ENCODE measurements at regions not wholly inside any gene's neighbourhood (a gene's known extent, or its start where the extent isn't known, plus 50 kb on each side); places are given as distances from the start of the nearest gene placed in this dataset.
A peak's percentile ranks its signal among the peaks of the same experiment; 100 is the strongest.

DNA sequence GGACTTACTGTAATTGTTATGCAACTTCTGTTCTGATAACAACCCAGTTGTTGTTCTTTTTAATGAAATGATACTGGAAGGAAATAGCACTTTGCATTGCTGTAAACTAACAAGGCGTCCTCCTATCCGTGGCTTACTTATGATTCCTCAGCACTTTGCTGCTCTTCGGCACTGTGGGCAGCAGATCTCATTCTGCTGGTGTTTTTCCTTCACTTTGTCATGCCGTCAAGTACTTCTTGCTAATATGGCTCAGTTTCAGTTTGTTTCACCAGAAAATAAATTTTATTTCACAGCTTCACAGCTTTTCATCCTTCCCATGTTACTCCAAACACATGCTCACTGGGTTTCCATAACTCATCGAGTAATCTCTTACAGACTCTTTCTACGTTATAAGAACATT lies 289.3 kb downstream of the MEIS1 start:
- no peak for DNase-seq

DNA sequence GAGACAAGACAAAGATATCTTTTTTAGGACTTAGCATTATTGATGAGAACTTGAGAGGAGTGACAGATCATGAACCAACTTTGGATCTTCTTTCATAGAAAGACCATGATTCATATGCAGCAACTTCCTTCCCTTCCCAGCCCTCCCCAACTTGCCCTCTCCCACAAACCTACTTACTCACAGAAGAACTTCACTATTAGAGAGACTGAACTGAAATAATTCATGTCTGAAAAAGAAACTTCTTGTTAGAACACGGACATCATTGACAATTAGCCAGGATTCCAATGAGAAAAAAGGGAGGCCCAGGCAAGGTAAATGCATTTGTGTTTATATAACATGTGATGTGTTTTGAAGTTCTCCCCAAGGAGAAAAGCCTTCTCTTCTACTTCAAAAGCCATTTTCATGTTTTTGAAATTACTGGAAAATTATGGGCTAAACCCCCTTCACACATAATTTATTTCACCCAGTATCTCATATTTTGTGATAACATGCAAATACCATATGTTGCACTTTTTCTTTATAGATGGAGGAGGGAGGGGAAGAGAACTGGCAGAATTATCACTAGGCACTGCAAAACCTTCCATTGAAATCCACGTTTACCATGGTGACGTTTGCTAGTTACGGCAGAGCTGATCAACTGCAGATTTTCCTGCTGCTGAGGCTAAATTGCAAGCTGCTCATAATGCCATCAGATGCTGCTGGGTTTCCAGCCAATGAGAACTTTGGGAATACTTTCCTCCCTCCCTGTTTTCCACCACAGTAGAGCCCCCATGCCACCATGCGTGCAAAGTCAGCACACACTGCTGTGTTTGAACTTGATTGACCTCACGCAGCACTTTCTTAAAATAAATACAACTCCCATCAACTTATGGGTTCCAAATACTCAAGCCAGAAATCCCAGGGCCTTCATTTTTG lies 294.7 kb downstream of the MEIS1 start:
- peak; percentile 14 to 36 for DNase-seq

- no peak for DNase-seq
Observed at GRCh38 chr2:66730441-66730840, 295.5 kb downstream of the MEIS1 start.

- no peak for DNase-seq
Observed at GRCh38 chr2:66733364-66733999, 298.6 kb downstream of the MEIS1 start.

- peak; percentile 90 for DNase-seq
Observed at GRCh38 chr2:66748939-66749338, 314.0 kb downstream of the MEIS1 start.

- no peak for DNase-seq
Observed at GRCh38 chr2:66749566-66749965, 314.6 kb downstream of the MEIS1 start.

DNA sequence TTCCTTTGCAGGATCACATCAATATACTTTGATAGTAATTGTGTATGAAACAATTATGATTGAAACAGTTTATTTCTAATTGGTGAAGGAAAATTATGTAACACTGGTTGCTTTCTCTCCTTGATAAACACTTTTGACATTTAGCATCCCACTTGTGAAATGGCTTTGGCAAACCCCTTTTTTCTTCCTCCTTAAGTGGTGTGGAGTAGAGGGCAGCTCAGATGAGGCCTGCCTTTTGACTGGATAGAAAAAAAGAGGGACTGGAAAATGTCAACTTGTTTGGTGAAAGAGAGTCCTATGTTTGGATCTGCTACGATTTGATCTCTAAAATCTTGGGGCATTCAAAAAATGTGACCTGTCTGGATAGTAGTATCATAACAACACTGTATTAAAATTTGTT lies 318.3 kb downstream of the MEIS1 start:
- no peak for DNase-seq

- no peak for DNase-seq
Observed at GRCh38 chr2:66753660-66754059, 318.7 kb downstream of the MEIS1 start.

- DNase-seq, result no peak
Observed at GRCh38 chr2:66755974-66756373, 321.0 kb downstream of the MEIS1 start.

DNA sequence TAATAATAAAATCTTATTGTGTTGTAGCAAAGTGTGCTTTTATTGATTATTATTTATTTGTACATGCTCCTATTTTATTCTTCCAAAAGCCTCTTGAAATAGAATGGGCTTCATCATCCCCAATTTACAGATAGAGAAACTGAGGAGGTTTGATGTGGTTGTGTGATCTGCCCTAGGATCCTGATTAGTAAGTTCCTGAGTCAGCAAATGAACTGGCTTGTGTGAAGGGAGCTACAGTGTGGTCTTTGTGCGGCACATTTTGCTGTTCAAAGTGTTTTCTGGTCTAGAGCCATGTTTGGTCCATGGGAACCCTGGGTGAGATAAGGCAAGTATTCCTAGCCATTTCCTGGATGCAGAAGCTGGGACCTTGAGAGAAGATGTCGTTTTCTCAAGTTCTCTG lies 326.9 kb downstream of the MEIS1 start:
- no peak for DNase-seq

GRCh38 chr2:66762761-66763160 lies 327.8 kb downstream of the MEIS1 start:
- DNase-seq, result no peak

- peak; percentile 2 to 16 for DNase-seq
Observed at GRCh38 chr2:66766582-66766981, 331.7 kb downstream of the MEIS1 start.

- DNase-seq, result no peak
Observed at GRCh38 chr2:66771359-66771976, 336.5 kb downstream of the MEIS1 start.

DNA sequence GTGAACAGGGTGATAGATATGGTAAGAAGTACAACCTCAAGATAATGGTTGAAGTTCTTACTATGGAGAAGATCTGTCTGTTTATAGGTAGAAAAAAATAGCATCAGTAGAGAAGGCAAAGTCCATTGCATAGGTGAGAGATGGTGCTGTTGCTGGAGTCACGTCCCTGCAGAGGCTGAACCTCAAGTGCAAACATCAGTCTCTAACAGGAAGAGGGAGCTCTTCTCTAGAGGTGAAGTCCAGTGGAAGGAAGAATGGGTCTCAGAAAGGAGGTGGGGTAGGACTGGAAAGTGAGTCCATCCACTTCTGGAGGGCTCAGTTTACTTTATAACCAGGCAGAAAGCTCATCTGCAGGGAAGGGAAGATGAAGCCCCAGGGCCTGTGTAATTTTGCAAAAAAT lies 337.7 kb downstream of the MEIS1 start:
- DNase-seq, result no peak

DNA sequence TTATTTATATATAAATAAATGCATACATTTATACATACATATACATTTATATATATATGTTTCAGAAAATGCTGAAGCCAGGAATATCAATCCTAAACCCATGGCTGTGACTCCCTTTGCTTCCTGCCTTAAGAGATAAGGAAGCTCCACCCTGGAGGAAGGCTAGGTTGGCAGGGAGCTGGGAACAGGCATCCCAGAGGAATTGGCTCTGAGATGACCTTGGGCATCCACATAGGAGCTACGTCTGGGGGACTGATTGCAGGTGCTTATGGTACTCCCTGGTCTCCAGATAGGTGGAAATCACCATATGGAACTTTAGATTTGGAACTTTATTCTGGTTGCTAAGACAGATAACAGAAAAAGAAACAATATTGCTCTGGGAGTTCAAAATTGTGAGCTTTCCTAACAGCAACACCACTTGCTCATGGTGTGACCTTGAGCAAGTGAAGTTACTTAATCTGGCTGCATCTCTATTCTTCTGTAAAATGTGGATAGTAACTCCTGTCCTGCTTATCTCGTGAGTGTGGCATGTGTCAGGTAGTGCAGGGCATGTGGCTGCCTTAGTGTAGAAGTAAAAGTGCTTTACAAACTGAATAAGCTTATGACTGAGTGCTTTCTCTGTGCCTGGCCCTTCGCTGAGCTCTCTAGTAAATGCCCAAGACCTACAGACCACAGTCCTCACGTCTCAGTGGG lies 341.0 kb downstream of the MEIS1 start:
- DNase-seq, result no peak

DNA sequence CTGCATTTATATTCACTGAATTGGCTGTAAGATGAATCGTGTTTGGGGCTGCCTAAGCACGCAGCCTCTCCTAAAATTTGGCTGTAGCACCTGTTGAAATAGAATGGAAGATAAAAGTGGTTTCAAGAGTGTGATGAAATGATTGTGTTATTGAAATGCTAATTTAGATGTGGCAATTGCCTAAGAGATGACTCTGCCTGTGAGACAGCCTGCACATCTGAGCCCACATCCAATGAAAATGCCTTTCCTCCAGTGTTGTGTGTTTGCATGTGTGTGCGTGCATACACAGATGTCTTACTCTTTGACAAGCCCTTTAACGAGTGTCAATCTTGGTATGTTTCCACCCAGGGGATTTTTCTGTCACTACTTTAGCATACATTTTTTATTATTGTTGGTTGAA lies 346.9 kb downstream of the MEIS1 start:
- no peak for DNase-seq

- no peak for DNase-seq
Observed at GRCh38 chr2:66782780-66783361, 347.9 kb downstream of the MEIS1 start.

DNA sequence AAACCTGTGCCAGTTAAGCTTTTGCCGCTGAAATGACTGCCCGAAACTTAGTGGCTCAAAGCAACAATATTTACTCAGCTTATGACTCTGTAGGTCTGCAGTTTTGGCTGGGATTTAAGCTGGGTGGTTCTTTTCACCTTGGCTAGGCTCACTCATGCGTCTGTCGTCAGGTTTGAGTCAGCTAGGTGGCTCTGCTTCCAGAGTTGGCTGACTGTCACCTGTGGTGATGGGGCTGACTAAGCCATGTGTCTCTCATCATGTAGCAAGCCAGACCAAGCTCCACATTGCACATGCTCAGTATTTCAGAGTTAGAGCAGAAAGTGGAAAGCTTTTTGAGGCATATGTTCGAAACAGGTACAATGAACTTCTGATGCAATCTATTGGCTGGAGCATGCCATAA lies 354.8 kb downstream of the MEIS1 start:
- no peak for DNase-seq

- no peak for DNase-seq
Observed at GRCh38 chr2:66790651-66791181, 355.8 kb downstream of the MEIS1 start.

DNA sequence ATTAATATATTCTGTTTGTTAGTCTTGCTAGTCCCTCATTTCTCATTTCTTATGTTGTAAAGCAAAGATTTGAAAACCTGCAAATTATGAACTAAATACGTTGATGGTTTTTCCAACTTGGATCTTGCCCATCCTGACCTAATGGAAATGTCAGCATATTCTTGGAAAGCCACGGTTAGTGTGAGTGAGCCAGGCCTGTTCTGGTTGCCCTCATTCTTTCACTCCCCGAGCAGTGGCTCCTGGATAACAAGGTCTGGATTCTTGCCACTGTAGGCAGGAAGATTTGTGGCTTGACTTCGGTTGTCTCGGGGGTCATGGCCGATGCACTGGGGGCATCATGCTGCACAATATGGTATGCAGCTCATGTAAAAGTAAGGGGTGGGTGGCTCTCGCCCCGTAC lies 359.1 kb downstream of the MEIS1 start:
- no peak for DNase-seq

DNA sequence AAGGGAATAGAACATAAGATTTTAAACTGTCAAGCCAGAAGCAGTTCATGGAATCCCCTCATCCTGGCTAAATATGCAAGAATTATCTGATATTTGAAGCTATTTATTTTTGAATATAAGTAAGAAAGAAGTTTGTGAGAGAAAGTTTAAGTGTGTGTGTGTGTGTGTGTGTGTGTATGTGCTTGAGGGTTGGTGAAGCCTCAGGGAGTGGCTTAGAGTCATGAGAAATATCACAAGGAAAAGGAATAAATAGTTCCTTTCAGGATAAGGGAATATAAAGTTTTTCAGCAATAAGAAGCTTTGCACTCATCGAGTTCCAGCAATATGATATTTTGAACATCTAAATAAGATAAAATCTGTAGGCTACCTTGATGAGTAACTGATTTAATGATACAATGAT lies 359.6 kb downstream of the MEIS1 start:
- no peak for DNase-seq

GRCh38 chr2:66802877-66803276 lies 368.0 kb downstream of the MEIS1 start:
- no peak for DNase-seq

DNA sequence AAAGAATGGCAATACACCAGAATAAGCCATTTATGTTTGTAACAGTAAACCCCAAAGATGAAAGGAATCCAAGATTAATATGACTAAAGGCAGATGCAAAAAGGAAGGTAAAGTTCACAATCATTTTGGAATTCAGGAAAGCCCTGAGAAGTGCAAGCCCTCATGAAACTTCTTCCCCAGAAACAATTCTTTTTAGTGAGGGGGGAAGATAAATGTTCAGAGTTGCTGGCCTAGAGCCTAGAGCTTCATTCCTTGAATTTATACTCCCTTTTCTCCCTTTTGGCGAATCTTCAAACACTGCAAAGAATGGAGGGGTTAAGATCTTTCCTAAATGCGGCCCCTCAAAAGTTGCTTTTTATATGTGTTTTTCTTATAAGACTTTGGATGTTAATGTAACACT lies 368.8 kb downstream of the MEIS1 start:
- no peak for DNase-seq

Data from Kasumi-1 (cell line).